ENCODE measurements at regions not wholly inside any gene's neighbourhood (a gene's known extent, or its start where the extent isn't known, plus 50 kb on each side); places are given as distances from the start of the nearest gene placed in this dataset.

GRCh38 chr11:116577956-116578355 is 194.8 kb downstream of the BUD13 start:
- no peak overlapping the region for H3K4me3 ChIP-seq (ENCODE audit: low read depth, low read length)
- no peak overlapping the region for H3K9ac ChIP-seq (ENCODE audit: low read depth, low read length)
- no peaks in the 10 kb centered on the region for H3K36me3 ChIP-seq (ENCODE audit: control insufficient read depth, insufficient read depth, low read length)
- no peak overlapping the region for H3K27ac ChIP-seq (ENCODE audit: low read depth, low read length)
- no peaks in the 10 kb centered on the region for H3K9me3 ChIP-seq (ENCODE audit: control insufficient read depth, insufficient read depth, low read length)
- H3K4me1 ChIP-seq (ENCODE audit: control insufficient read depth, insufficient read depth, low read length): peaks cover 28% of the 10 kb centered on the region
- peaks cover 66% of the 10 kb centered on the region for H3K27me3 ChIP-seq (ENCODE audit: control insufficient read depth, insufficient read depth, low read length)

GRCh38 chr11:116577273-116577672 is 195.5 kb downstream of the BUD13 start:
- H3K4me3 ChIP-seq (ENCODE audit: low read depth, low read length): no peak overlapping the region
- H3K9ac ChIP-seq (ENCODE audit: low read depth, low read length): no peak overlapping the region
- H3K27ac ChIP-seq (ENCODE audit: low read depth, low read length): no peak overlapping the region
- H3K4me1 ChIP-seq (ENCODE audit: control insufficient read depth, insufficient read depth, low read length): peaks cover 26% of the 10 kb centered on the region
- no peaks in the 10 kb centered on the region for H3K9me3 ChIP-seq (ENCODE audit: control insufficient read depth, insufficient read depth, low read length)
- H3K36me3 ChIP-seq (ENCODE audit: control insufficient read depth, insufficient read depth, low read length): no peaks in the 10 kb centered on the region
- peaks cover 59% of the 10 kb centered on the region for H3K27me3 ChIP-seq (ENCODE audit: control insufficient read depth, insufficient read depth, low read length)

- Histone ChIP-seq H3K9me3 (ENCODE audit: control insufficient read depth, insufficient read depth, low read length) (no peaks in the 10 kb centered on the region), H3K9ac (ENCODE audit: low read depth, low read length) (no peak overlapping the region), H3K4me3 (ENCODE audit: low read depth, low read length) (no peak overlapping the region), H3K27ac (ENCODE audit: low read depth, low read length) (no peak overlapping the region), H3K4me1 (ENCODE audit: control insufficient read depth, insufficient read depth, low read length) (peaks cover 19% of the 10 kb centered on the region), H3K36me3 (ENCODE audit: control insufficient read depth, insufficient read depth, low read length) (no peaks in the 10 kb centered on the region), H3K27me3 (ENCODE audit: control insufficient read depth, insufficient read depth, low read length) (peaks cover 52% of the 10 kb centered on the region)
Observed at GRCh38 chr11:116576526-116576925, 196.3 kb downstream of the BUD13 start.

- Histone ChIP-seq H3K9ac (ENCODE audit: low read depth, low read length) (no peak overlapping the region), H3K4me1 (ENCODE audit: control insufficient read depth, insufficient read depth, low read length) (peaks cover 7% of the 10 kb centered on the region; the same call in 1 of the 2 replicates), H3K27me3 (ENCODE audit: control insufficient read depth, insufficient read depth, low read length) (no peaks in the 10 kb centered on the region), H3K9me3 (ENCODE audit: control insufficient read depth, insufficient read depth, low read length) (no peaks in the 10 kb centered on the region), H3K27ac (ENCODE audit: low read depth, low read length) (no peak overlapping the region), H3K36me3 (ENCODE audit: control insufficient read depth, insufficient read depth, low read length) (no peaks in the 10 kb centered on the region), H3K4me3 (ENCODE audit: low read depth, low read length) (no peak overlapping the region)
Observed at GRCh38 chr11:116567721-116568242, 205.0 kb downstream of the BUD13 start.

GRCh38 chr11:116563712-116564047 is 209.1 kb downstream of the BUD13 start:
- Histone ChIP-seq H3K36me3 (ENCODE audit: control insufficient read depth, insufficient read depth, low read length) (no peaks in the 10 kb centered on the region), H3K27ac (ENCODE audit: low read depth, low read length) (no peak overlapping the region), H3K27me3 (ENCODE audit: control insufficient read depth, insufficient read depth, low read length) (no peaks in the 10 kb centered on the region), H3K4me3 (ENCODE audit: low read depth, low read length) (no peak overlapping the region), H3K9me3 (ENCODE audit: control insufficient read depth, insufficient read depth, low read length) (no peaks in the 10 kb centered on the region), H3K9ac (ENCODE audit: low read depth, low read length) (no peak overlapping the region), H3K4me1 (ENCODE audit: control insufficient read depth, insufficient read depth, low read length) (peaks cover 7% of the 10 kb centered on the region; the same call in 1 of the 2 replicates)

GRCh38 chr11:116563028-116563711 is 209.6 kb downstream of the BUD13 start:
- H3K4me1 ChIP-seq (ENCODE audit: control insufficient read depth, insufficient read depth, low read length): peaks cover 7% of the 10 kb centered on the region; the same call in 1 of the 2 replicates
- no peaks in the 10 kb centered on the region for H3K36me3 ChIP-seq (ENCODE audit: control insufficient read depth, insufficient read depth, low read length)
- H3K9me3 ChIP-seq (ENCODE audit: control insufficient read depth, insufficient read depth, low read length): no peaks in the 10 kb centered on the region
- no peak overlapping the region for H3K9ac ChIP-seq (ENCODE audit: low read depth, low read length)
- H3K27ac ChIP-seq (ENCODE audit: low read depth, low read length): no peak overlapping the region
- H3K4me3 ChIP-seq (ENCODE audit: low read depth, low read length): no peak overlapping the region
- H3K27me3 ChIP-seq (ENCODE audit: control insufficient read depth, insufficient read depth, low read length): no peaks in the 10 kb centered on the region

DNA sequence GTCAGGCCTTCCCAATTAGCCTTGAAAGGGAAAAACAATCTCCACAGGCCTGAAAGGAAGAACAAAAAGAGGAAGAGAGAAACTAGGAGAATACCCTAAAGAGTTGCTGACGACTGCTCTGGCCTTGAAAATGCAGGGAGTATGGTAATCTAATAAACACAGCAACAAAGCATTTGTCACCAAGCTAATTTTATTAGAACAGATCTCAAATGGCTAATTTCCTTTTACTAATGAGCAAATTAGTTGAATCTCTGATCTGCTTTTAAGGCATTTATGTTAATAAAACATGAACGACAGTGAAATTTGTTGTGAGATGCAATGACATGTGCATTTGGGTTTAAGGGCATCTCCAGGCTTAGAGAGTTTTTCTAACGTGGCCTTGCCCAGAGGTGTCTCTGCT is 212.2 kb downstream of the BUD13 start:
- Histone ChIP-seq H3K27me3 (ENCODE audit: control insufficient read depth, insufficient read depth, low read length) (no peaks in the 10 kb centered on the region), H3K4me1 (ENCODE audit: control insufficient read depth, insufficient read depth, low read length) (no peaks in the 10 kb centered on the region), H3K9me3 (ENCODE audit: control insufficient read depth, insufficient read depth, low read length) (no peaks in the 10 kb centered on the region), H3K9ac (ENCODE audit: low read depth, low read length) (no peak overlapping the region), H3K27ac (ENCODE audit: low read depth, low read length) (no peak overlapping the region), H3K36me3 (ENCODE audit: control insufficient read depth, insufficient read depth, low read length) (no peaks in the 10 kb centered on the region), H3K4me3 (ENCODE audit: low read depth, low read length) (no peak overlapping the region)

GRCh38 chr11:116558504-116559211 is 214.1 kb downstream of the BUD13 start:
- H3K27me3 ChIP-seq (ENCODE audit: control insufficient read depth, insufficient read depth, low read length): no peaks in the 10 kb centered on the region
- no peak overlapping the region for H3K9ac ChIP-seq (ENCODE audit: low read depth, low read length)
- H3K4me3 ChIP-seq (ENCODE audit: low read depth, low read length): no peak overlapping the region
- H3K9me3 ChIP-seq (ENCODE audit: control insufficient read depth, insufficient read depth, low read length): no peaks in the 10 kb centered on the region
- H3K36me3 ChIP-seq (ENCODE audit: control insufficient read depth, insufficient read depth, low read length): no peaks in the 10 kb centered on the region
- H3K27ac ChIP-seq (ENCODE audit: low read depth, low read length): no peak overlapping the region
- no peaks in the 10 kb centered on the region for H3K4me1 ChIP-seq (ENCODE audit: control insufficient read depth, insufficient read depth, low read length)

DNA sequence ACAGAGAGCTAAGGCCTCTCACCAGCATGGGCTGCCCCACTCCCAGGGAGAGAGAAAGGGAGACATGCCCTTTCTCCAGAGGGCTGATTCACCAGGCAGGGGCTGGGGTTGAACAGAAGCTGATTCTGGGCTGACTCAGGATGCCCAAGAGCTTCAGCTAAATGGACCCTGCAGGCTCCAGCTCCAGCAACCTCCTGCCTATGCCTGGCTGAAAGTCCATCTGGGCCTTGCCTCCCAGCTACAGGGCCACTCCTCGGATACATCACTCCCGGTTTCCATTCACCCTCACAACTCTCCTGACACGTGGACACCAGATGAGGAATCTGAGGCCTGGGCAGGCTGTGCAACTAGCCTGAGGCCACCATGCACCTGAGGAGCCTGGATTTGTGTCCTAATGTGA is 215.5 kb downstream of the BUD13 start:
- Histone ChIP-seq H3K4me1 (ENCODE audit: control insufficient read depth, insufficient read depth, low read length) (no peaks in the 10 kb centered on the region), H3K9me3 (ENCODE audit: control insufficient read depth, insufficient read depth, low read length) (no peaks in the 10 kb centered on the region), H3K27ac (ENCODE audit: low read depth, low read length) (no peak overlapping the region), H3K27me3 (ENCODE audit: control insufficient read depth, insufficient read depth, low read length) (no peaks in the 10 kb centered on the region), H3K4me3 (ENCODE audit: low read depth, low read length) (no peak overlapping the region), H3K9ac (ENCODE audit: low read depth, low read length) (no peak overlapping the region), H3K36me3 (ENCODE audit: control insufficient read depth, insufficient read depth, low read length) (no peaks in the 10 kb centered on the region)

- Histone ChIP-seq H3K4me1 (ENCODE audit: control insufficient read depth, insufficient read depth, low read length) (no peaks in the 10 kb centered on the region), H3K36me3 (ENCODE audit: control insufficient read depth, insufficient read depth, low read length) (no peaks in the 10 kb centered on the region), H3K27ac (ENCODE audit: low read depth, low read length) (no peak overlapping the region), H3K27me3 (ENCODE audit: control insufficient read depth, insufficient read depth, low read length) (no peaks in the 10 kb centered on the region), H3K9ac (ENCODE audit: low read depth, low read length) (no peak overlapping the region), H3K4me3 (ENCODE audit: low read depth, low read length) (no peak overlapping the region), H3K9me3 (ENCODE audit: control insufficient read depth, insufficient read depth, low read length) (no peaks in the 10 kb centered on the region)
Observed at GRCh38 chr11:116556483-116556882, 216.3 kb downstream of the BUD13 start.

DNA sequence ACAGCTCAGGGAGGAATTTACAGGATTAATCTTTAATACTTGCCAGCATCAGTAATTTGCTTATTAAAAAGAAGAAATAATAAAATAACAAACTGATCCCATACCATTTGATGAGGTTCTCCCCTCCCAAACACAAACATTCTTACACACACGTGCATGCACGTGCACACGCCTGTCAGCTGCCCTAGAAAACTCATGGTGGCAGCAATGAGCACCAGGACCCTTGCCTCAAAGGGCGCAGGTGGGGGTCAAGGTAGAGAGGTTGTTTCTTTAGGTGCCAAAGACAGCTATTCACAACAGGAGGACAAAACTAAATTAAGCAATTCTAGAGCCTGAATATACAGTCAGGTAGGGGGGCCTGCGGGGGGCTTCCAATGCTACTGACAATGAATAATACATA is 219.3 kb downstream of the BUD13 start:
- no peak overlapping the region for H3K4me3 ChIP-seq (ENCODE audit: low read depth, low read length)
- no peaks in the 10 kb centered on the region for H3K36me3 ChIP-seq (ENCODE audit: control insufficient read depth, insufficient read depth, low read length)
- H3K27me3 ChIP-seq (ENCODE audit: control insufficient read depth, insufficient read depth, low read length): no peaks in the 10 kb centered on the region
- H3K27ac ChIP-seq (ENCODE audit: low read depth, low read length): no peak overlapping the region
- H3K9ac ChIP-seq (ENCODE audit: low read depth, low read length): no peak overlapping the region
- H3K4me1 ChIP-seq (ENCODE audit: control insufficient read depth, insufficient read depth, low read length): no peaks in the 10 kb centered on the region
- no peaks in the 10 kb centered on the region for H3K9me3 ChIP-seq (ENCODE audit: control insufficient read depth, insufficient read depth, low read length)
